Epithelial cell of proximal tubule (primary cell): ENCODE measurements at regions not wholly inside any gene's neighbourhood (a gene's known extent, or its start where the extent isn't known, plus 50 kb on each side); places are given as distances from the start of the nearest gene placed in this dataset.
"Not testable (repeated sequence)": the region's sequence is repeated elsewhere in the genome, so short reads cannot be mapped to it uniquely, and the experiment has no call there.

Experiments used
- DNase-seq: peaks from one replicate; pipeline ENCODE4 v3.0.0-alpha.2; 2011; ENCODE audit warnings: low read depth
- H3K4me3 ChIP-seq: 2 replicates; pipeline ENCODE4 v1.5.1; 2011; ENCODE audit warnings: low read depth, mild to moderate bottlenecking, low read length
- CTCF ChIP-seq: conservative IDR thresholded peaks from 2 replicates; pipeline ENCODE4 v1.5.1; 2012; ENCODE audit warnings: low read depth, mild to moderate bottlenecking, low read length

GRCh38 chr2:199196686-199197085, 261.1 kb downstream of the SATB2 start:
- no peak overlapping the region for H3K4me3 ChIP-seq
- DNase-seq, result no peak
- TF ChIP-seq CTCF, result no peak

- TF ChIP-seq CTCF, result no peak
- DNase-seq, result no peak
- no peak overlapping the region for H3K4me3 ChIP-seq
Observed at GRCh38 chr2:199195927-199196502, 261.7 kb downstream of the SATB2 start.

GRCh38 chr2:199191461-199191860, 266.3 kb downstream of the SATB2 start:
- no peak for TF ChIP-seq CTCF
- no peak overlapping the region for H3K4me3 ChIP-seq
- DNase-seq, result no peak

GRCh38 chr2:199189229-199189628, 268.5 kb downstream of the SATB2 start:
- DNase-seq, result no peak
- no peak for TF ChIP-seq CTCF
- H3K4me3 ChIP-seq, result no peak overlapping the region

GRCh38 chr2:199186301-199186751, 271.4 kb downstream of the SATB2 start:
- H3K4me3 ChIP-seq, result no peak overlapping the region
- no peak for TF ChIP-seq CTCF
- no peak for DNase-seq

- H3K4me3 ChIP-seq, DNase-seq: not testable (repeated sequence)
Observed at GRCh38 chr2:199185174-199185573, 272.6 kb downstream of the SATB2 start.

- no peak overlapping the region for H3K4me3 ChIP-seq
Observed at GRCh38 chr2:199163613-199164458, 293.9 kb downstream of the SATB2 start.

More at GRCh38 chr2:199163613-199164458, 293.9 kb downstream of the SATB2 start:
- no peak for DNase-seq
- TF ChIP-seq CTCF, result no peak
